ENCODE measurements at regions not wholly inside any gene's neighbourhood (a gene's known extent, or its start where the extent isn't known, plus 50 kb on each side); places are given as distances from the start of the nearest gene placed in this dataset.
"Not testable (repeated sequence)": the region's sequence is repeated elsewhere in the genome, so short reads cannot be mapped to it uniquely, and the experiment has no call there.

GRCh38 chr7:112668561-112668960, 121.6 kb downstream of the TMEM168 start:
- DNase-seq (ENCODE audit: insufficient read length, low spot score): no peak
- FAIRE-seq: no peak

- FAIRE-seq (no peak), DNase-seq (ENCODE audit: insufficient read length, low spot score) (no peak)
Observed at GRCh38 chr7:112669306-112669705, 120.9 kb downstream of the TMEM168 start.

- DNase-seq (ENCODE audit: insufficient read length, low spot score): no peak
- no peak for FAIRE-seq
Observed at GRCh38 chr7:112670193-112670592, 120.0 kb downstream of the TMEM168 start.

GRCh38 chr7:112678626-112679025, 111.6 kb downstream of the TMEM168 start:
- no peak for FAIRE-seq
- DNase-seq (ENCODE audit: insufficient read length, low spot score): no peak

GRCh38 chr7:112689466-112690177, 100.6 kb downstream of the TMEM168 start:
- DNase-seq (ENCODE audit: insufficient read length, low spot score); FAIRE-seq: not testable (repeated sequence)

GRCh38 chr7:112692333-112692732, 97.9 kb downstream of the TMEM168 start:
- DNase-seq (ENCODE audit: insufficient read length, low spot score) (no peak), FAIRE-seq (no peak)

- DNase-seq (ENCODE audit: insufficient read length, low spot score); FAIRE-seq: not testable (repeated sequence)
Observed at GRCh38 chr7:112697211-112697610, 93.0 kb downstream of the TMEM168 start.

- FAIRE-seq (no peak), DNase-seq (ENCODE audit: insufficient read length, low spot score) (no peak)
Observed at GRCh38 chr7:112699725-112700513, 90.3 kb downstream of the TMEM168 start.

- FAIRE-seq: no peak
- DNase-seq (ENCODE audit: insufficient read length, low spot score): no peak
Observed at GRCh38 chr7:112701456-112701855, 88.7 kb downstream of the TMEM168 start.

- no peak for DNase-seq (ENCODE audit: insufficient read length, low spot score)
- FAIRE-seq: no peak
Observed at GRCh38 chr7:112707655-112708054, 82.5 kb downstream of the TMEM168 start.

- DNase-seq (ENCODE audit: insufficient read length, low spot score) (no peak), FAIRE-seq (no peak)
Observed at GRCh38 chr7:112708236-112708635, 82.0 kb downstream of the TMEM168 start.

Data from GM19239 (cell line).